GM18505 (cell line): ENCODE measurements at regions not wholly inside any gene's neighbourhood (a gene's known extent, or its start where the extent isn't known, plus 50 kb on each side); places are given as distances from the start of the nearest gene placed in this dataset.

ENCODE experiments used
- ATAC-seq: cut with Tn5 transposase; IDR thresholded peaks from one replicate; pipeline ENCODE4 v1.9.1; 2021; ENCODE audit not compliant: unreplicated experiment
- POLR2A ChIP-seq: IDR thresholded peaks from 4 replicates; pipeline ENCODE4 v1.6.1; 2011; ENCODE audit warnings: borderline replicate concordance; ENCODE audit not compliant: insufficient read depth, insufficient read length; ENCODE audit errors: extremely low read depth

DNA sequence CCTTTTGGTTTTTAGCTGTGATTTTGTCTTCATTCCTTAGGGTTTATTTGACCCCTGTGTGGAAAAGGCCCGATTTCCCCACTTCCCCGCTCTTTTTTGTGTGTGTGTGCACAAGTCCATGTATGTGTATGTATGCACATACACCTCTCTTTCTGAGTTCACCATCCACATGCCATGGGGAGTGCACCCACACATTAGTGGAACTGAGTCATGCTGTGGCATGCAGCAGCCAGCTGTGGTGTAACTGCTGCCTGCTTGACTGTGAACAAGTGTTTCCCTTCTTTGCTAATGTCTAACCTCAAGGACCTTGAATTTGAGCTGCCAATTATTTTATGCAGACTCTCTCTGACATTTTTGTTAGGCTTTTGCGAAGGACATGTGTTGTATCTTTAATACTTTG, 434.9 kb upstream of the TPM1 start:
- no peak for ATAC-seq
- no peak for TF ChIP-seq POLR2A

DNA sequence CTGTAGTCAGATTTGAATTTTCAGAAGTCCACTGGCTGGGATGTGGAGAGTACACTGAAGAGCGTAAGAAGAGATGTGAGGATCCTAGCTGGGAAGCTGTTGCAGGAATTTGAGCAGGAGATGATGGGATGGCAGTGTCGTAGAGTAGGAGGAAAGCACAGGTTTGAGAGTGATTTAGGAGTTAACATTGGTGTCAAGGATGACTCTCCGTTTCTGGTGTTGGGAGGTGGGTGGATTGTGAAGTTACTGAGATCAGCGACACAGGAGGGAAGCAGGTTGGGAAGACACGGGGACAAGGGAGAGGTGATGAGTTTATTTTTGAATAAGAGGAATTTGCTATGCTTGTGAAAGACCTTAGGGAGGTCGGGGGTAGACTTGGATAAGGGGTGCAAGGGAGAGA, 434.2 kb upstream of the TPM1 start:
- TF ChIP-seq POLR2A: no peak
- ATAC-seq: no peak

DNA sequence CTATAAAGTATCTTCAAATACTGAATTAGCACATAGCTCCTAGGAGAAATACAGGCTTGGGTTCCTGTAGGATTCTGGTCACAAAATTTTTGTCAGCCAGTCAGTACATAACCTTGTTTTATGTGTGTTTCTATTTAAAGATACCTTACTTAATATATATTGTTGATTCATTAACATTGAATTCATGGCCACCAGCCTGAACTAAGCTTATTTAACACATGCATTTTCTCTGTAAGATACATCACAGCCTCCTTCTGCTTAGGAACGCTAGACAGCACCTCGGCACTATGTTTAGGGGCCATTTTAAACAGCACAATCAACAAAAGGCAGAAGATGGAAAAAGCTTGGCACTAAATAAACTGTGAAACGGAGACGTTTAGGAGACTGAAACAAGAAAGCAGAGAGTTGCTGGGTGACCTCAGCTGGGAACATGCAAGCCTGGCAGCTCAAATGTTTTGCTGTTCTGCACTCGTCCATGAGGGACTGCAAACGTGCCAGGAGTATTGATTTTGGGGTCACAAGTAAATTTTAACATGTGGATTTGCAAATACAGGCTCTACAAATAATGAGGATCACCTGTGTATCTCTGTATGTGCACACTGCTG, 432.2 kb upstream of the TPM1 start:
- ATAC-seq: no peak
- no peak for TF ChIP-seq POLR2A

- ATAC-seq: no peak
Measured at GRCh38 chr15:62611002-62611401, 431.5 kb upstream of the TPM1 start.

GRCh38 chr15:62612183-62612733, 430.3 kb upstream of the TPM1 start:
- no peak for TF ChIP-seq POLR2A
- no peak for ATAC-seq

More at GRCh38 chr15:62611002-62611401, 431.5 kb upstream of the TPM1 start:
- no peak for TF ChIP-seq POLR2A

- no peak for TF ChIP-seq POLR2A
- ATAC-seq: no peak
Measured at GRCh38 chr15:62612771-62613170, 429.8 kb upstream of the TPM1 start.

- TF ChIP-seq POLR2A: no peak
- no peak for ATAC-seq
Measured at GRCh38 chr15:62616746-62617145, 425.8 kb upstream of the TPM1 start.

DNA sequence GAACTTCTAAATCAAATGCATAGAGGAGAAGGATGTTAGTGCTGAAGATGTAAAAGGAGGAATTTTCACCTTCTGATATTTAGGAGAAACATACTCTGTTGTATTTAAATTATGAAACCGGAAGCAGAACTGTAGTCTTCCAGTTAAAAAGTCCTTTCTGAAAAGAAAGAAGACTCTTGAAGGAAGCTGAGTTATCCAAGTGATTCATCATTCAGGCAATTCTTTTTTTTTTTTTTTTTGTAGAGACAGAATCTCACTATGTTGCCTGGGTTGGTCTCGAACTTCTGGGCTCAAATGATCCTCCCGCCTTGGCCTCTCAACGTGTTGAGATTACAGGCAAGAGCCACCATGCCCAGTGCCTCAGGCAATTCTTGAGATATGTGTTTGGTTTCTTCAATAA, 424.8 kb upstream of the TPM1 start:
- TF ChIP-seq POLR2A: no peak
- no peak for ATAC-seq

DNA sequence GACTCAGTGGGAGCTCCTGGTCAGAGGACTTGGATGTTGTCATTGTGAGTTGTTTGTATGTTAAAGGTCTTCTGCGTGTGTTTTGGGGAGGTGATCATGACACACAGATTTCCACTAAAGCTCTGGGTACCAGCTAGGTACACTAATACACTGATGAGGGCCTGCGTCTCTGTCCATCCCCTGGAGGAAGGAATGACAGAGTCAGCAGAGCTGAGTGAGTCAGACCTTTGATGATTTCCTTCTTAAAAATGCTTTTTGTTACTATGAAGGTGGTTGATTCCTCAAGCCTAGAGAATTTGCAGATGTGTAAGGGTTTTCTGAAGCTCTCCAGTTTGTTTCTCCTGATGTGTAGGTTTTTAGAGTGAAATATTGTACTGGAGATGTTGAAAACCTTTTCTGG, 424.1 kb upstream of the TPM1 start:
- TF ChIP-seq POLR2A: no peak
- ATAC-seq: no peak

DNA sequence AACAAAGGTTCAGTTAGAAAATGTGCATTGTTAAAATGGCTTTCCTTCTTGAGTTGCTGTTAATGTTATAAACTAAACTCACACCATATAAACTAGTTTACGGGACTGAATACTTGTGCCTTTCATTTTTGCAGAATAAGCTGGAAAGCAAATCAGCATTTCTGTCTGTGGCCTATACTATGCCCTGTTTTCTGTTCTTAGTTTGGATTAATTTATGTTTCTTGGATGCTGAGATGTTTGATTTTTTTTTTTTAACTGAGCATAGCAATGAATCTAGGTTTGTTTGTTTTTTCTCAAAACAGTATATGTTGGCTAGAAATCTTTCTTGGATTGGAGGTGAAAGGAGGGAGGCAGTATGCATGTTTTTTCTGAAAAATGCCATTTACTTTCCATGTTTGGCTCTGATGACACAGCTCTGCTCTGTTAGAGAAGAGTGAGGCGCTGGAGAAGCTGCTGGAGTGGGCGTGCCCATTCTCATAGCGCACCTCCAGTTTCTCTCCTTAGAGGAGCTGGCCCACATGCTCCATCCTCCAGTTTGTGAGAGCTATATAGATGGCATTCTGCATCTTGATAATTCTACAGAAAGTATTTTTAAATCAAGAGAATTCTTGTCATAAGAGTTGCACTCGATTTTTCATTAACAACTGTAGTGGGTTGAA, 423.6 kb upstream of the TPM1 start:
- no peak for ATAC-seq
- no peak for TF ChIP-seq POLR2A

GRCh38 chr15:62619526-62619925, 423.0 kb upstream of the TPM1 start:
- no peak for TF ChIP-seq POLR2A
- ATAC-seq: no peak

GRCh38 chr15:62622775-62623174, 419.8 kb upstream of the TPM1 start:
- ATAC-seq: no peak
- TF ChIP-seq POLR2A: no peak

- no peak for TF ChIP-seq POLR2A
Measured at GRCh38 chr15:62624547-62625378, 417.8 kb upstream of the TPM1 start.

More at GRCh38 chr15:62624547-62625378, 417.8 kb upstream of the TPM1 start:
- ATAC-seq: no peak
